ENCODE measurements at regions not wholly inside any gene's neighbourhood (a gene's known extent, or its start where the extent isn't known, plus 50 kb on each side); places are given as distances from the start of the nearest gene placed in this dataset.

DNA sequence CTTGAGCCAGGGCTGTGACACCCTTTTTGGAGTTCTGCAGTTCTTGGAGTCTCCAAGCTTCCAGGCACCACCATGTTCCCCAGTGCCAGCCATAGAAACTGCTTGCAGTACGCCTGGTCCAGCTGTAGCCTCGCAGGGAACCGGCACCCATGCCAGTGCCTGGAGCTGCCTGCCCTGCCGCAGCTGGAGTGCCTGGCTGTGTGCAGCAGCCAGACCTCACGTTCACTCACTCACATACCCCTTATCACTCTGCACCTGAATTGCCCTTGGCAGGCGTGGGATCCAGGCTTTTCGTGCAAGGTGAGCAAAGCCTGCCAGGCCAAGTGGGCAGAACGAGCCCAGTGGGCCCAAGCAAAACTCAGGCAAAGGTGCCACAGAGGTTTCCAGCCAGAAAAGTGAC is 77.8 kb upstream of the SHB start:
- DNase-seq, result no peak
- no peaks in the 10 kb centered on the region for H3K4me1 ChIP-seq
- ATAC-seq, result no peak
- intact Hi-C loops (cut with DNase I), result no loop called here
- no peaks in the 10 kb centered on the region for H3K36me3 ChIP-seq (ENCODE audit: insufficient read depth in 1 of 2, low read depth in 1 of 2)
- H3K4me3 ChIP-seq, result no peak overlapping the region
- H3K27ac ChIP-seq, result no peak overlapping the region
- TF ChIP-seq CTCF (IDR thresholded peaks at IDR 0.05), result no peak
- no peaks in the 10 kb centered on the region for H3K9me3 ChIP-seq
- H3K27me3 ChIP-seq (ENCODE audit: insufficient read depth in 3 of 3, low read length in 2 of 3), result peaks cover 0 to 7% (median 0%) of the 10 kb centered on the region in 3 donors
- 88 to 91% (median 90%) methylated on average over 8 of the region's 8 CpGs for WGBS, 3 donors

DNA sequence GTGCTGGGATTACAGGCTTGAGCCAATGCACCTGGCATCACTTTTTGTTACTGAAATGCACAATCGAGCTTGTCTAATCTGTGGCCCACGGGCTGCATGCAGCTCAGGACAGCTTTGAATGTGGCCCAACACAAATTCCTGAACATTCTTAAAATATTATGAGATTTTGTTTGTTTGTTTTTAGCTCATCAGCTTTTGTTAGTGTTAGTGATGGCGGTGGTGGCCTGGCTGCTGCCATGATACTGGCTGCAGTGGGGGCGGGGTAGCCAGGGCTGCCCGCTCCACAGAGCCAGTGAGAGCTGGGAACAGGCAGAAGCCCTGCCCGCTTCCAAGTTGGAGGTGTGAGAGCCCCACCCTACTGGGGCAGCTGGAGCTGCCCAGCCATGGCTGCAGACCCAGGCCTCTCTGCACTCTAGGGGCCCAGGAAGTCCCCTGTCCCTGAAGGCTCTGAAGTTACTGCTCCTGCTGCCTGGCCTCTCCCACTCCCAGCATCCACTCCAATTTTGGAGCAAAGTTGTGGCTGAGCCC is 76.6 kb upstream of the SHB start:
- ATAC-seq, result no peak

GRCh38 chr9:38144421-38144820 is 75.4 kb upstream of the SHB start:
- Histone ChIP-seq H3K36me3 (ENCODE audit: insufficient read depth in 1 of 2, low read depth in 1 of 2) (no peaks in the 10 kb centered on the region), H3K4me1 (peaks cover 3% of the 10 kb centered on the region), H3K9me3 (no peaks in the 10 kb centered on the region), H3K4me3 (no peak overlapping the region), H3K27me3 (ENCODE audit: insufficient read depth in 3 of 3, low read length in 2 of 3) (peaks cover 0 to 21% (median 2%) of the 10 kb centered on the region in 3 donors), H3K27ac (no peak overlapping the region)
- intact Hi-C loops (cut with DNase I), result loop anchor here in 1 of 2 donors (5.0 kb wide), 1 partner anchor 47 kb away; no protein-coding TSS in a partner anchor
- 69 to 78% (median 71%) methylated on average over 4 of the region's 4 CpGs for WGBS, 3 donors
- DNase-seq (no peak), ATAC-seq (no peak)
- no peak for TF ChIP-seq CTCF (IDR thresholded peaks at IDR 0.05)

More for the DNA sequence above, 76.6 kb upstream of the SHB start:
- Histone ChIP-seq H3K27ac (no peak overlapping the region), H3K4me3 (no peak overlapping the region), H3K36me3 (ENCODE audit: insufficient read depth in 1 of 2, low read depth in 1 of 2) (no peaks in the 10 kb centered on the region), H3K9me3 (no peaks in the 10 kb centered on the region), H3K4me1 (peaks cover 3% of the 10 kb centered on the region), H3K27me3 (ENCODE audit: insufficient read depth in 3 of 3, low read length in 2 of 3) (peaks cover 0 to 18% (median 0%) of the 10 kb centered on the region in 3 donors)
- 54 to 69% (median 61%) methylated on average over 6 of the region's 6 CpGs for WGBS, 3 donors
- DNase-seq, result no peak
- TF ChIP-seq CTCF (IDR thresholded peaks at IDR 0.05), result no peak
- intact Hi-C loops (cut with DNase I), result no loop called here

- WGBS, 3 donors, result 29 to 31% (median 30%) methylated on average over 4 of the region's 4 CpGs
- Histone ChIP-seq H3K4me3 (no peak overlapping the region), H3K27ac (no peak overlapping the region), H3K9me3 (no peaks in the 10 kb centered on the region), H3K27me3 (ENCODE audit: insufficient read depth in 3 of 3, low read length in 2 of 3) (peaks cover 0 to 26% (median 2%) of the 10 kb centered on the region in 3 donors), H3K36me3 (ENCODE audit: insufficient read depth in 1 of 2, low read depth in 1 of 2) (no peaks in the 10 kb centered on the region), H3K4me1 (peaks cover 3% of the 10 kb centered on the region)
- ATAC-seq (no peak), DNase-seq (no peak)
- intact Hi-C loops (cut with DNase I), result loop anchor here in 1 of 2 donors (5.0 kb wide), 1 partner anchor 45 kb away; no protein-coding TSS in a partner anchor
- TF ChIP-seq CTCF (IDR thresholded peaks at IDR 0.05), result no peak
Measured at GRCh38 chr9:38141746-38142591, 72.9 kb upstream of the SHB start.
